AG04450 (cell line): ENCODE measurements at regions not wholly inside any gene's neighbourhood (a gene's known extent, or its start where the extent isn't known, plus 50 kb on each side); places are given as distances from the start of the nearest gene placed in this dataset.

Experiments used
- CTCF ChIA-PET: fragments of 300-600, 350-600 bp; formaldehyde crosslinking; extraction: SDS; loops from one replicate; lab custom pipeline; 2022; ENCODE audit warnings: antibody characterized with exemption, inconsistent platforms; lab: Charles Lee
- POLR2A ChIA-PET: fragments of 350-600 bp; formaldehyde crosslinking; extraction: SDS; loops from one replicate; lab custom pipeline; 2021; ENCODE audit warnings: antibody characterized with exemption, inconsistent platforms; lab: Yijun Ruan, JAX
- DNase-seq: peaks from one replicate; pipeline ENCODE4 v3.0.0-alpha.2; 2011; ENCODE audit warnings: low read depth, low spot score
- H3K27ac ChIP-seq: one replicate; pipeline ENCODE4 v1.5.1; 2012; ENCODE audit warnings: low read depth, low read length, control low read depth
- H3K27me3 ChIP-seq: one replicate; pipeline ENCODE4 v1.6.0; 2012; ENCODE audit warnings: low read length; ENCODE audit not compliant: control insufficient read depth, insufficient read depth
- H3K4me3 ChIP-seq: 2 replicates; pipeline ENCODE4 v1.5.1; 2011; ENCODE audit warnings: mild to moderate bottlenecking, low read depth, low read length, control low read depth
- H3K9me3 ChIP-seq: 2 replicates; pipeline ENCODE4 v1.5.1; 2012; ENCODE audit warnings: low read length; ENCODE audit not compliant: control insufficient read depth, insufficient read depth
- TF ChIP-seq, protein P1 (sequence below): IDR thresholded peaks from 2 replicates; pipeline ENCODE4 v1.5.1; 2011; ENCODE audit warnings: low read depth, low read length, control low read depth, inconsistent platforms

GRCh38 chr2:106624787-106625380 is 137.7 kb downstream of the CD8B2 start:
- Histone ChIP-seq H3K9me3 (peaks cover 3% of the 10 kb centered on the region; the same call in 1 of the 2 replicates), H3K27me3 (no peaks in the 10 kb centered on the region), H3K27ac (no peak overlapping the region), H3K4me3 (no peak overlapping the region)
- TF ChIP-seq, protein P1, sequence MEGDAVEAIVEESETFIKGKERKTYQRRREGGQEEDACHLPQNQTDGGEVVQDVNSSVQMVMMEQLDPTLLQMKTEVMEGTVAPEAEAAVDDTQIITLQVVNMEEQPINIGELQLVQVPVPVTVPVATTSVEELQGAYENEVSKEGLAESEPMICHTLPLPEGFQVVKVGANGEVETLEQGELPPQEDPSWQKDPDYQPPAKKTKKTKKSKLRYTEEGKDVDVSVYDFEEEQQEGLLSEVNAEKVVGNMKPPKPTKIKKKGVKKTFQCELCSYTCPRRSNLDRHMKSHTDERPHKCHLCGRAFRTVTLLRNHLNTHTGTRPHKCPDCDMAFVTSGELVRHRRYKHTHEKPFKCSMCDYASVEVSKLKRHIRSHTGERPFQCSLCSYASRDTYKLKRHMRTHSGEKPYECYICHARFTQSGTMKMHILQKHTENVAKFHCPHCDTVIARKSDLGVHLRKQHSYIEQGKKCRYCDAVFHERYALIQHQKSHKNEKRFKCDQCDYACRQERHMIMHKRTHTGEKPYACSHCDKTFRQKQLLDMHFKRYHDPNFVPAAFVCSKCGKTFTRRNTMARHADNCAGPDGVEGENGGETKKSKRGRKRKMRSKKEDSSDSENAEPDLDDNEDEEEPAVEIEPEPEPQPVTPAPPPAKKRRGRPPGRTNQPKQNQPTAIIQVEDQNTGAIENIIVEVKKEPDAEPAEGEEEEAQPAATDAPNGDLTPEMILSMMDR, result no peak
- CTCF ChIA-PET, result no interaction called here
- no peak for DNase-seq
- POLR2A ChIA-PET, result no interaction called here

GRCh38 chr2:106628377-106628776 is 141.2 kb downstream of the CD8B2 start:
- CTCF ChIA-PET, result no interaction called here
- H3K4me3 ChIP-seq, result no peak overlapping the region
- POLR2A ChIA-PET, result no interaction called here
- DNase-seq, result no peak
- H3K9me3 ChIP-seq, result peaks cover 3% of the 10 kb centered on the region; the same call in 1 of the 2 replicates
- TF ChIP-seq, protein P1, result no peak
- no peak overlapping the region for H3K27ac ChIP-seq
- no peaks in the 10 kb centered on the region for H3K27me3 ChIP-seq

- no peaks in the 10 kb centered on the region for H3K27me3 ChIP-seq
- H3K9me3 ChIP-seq, result peaks cover 3% of the 10 kb centered on the region; the same call in 1 of the 2 replicates
- no peak for DNase-seq
- no peak overlapping the region for H3K27ac ChIP-seq
- CTCF ChIA-PET, result no interaction called here
- TF ChIP-seq, protein P1, result no peak
- no peak overlapping the region for H3K4me3 ChIP-seq
- POLR2A ChIA-PET, result no interaction called here
Observed at GRCh38 chr2:106629981-106630380, 142.8 kb downstream of the CD8B2 start.

GRCh38 chr2:106631281-106631680 is 144.1 kb downstream of the CD8B2 start:
- Histone ChIP-seq H3K9me3 (peaks cover 3% of the 10 kb centered on the region; the same call in 1 of the 2 replicates), H3K27me3 (no peaks in the 10 kb centered on the region), H3K27ac (no peak overlapping the region), H3K4me3 (no peak overlapping the region)
- TF ChIP-seq, protein P1, result no peak
- no peak for DNase-seq
- CTCF ChIA-PET, result interaction anchor here (1.1 kb wide), 1 partner anchor 49 kb away, joined by 4 read pairs; no protein-coding TSS in a partner anchor
- POLR2A ChIA-PET, result no interaction called here

GRCh38 chr2:106638043-106638442 is 150.9 kb downstream of the CD8B2 start:
- no peak for DNase-seq
- no peaks in the 10 kb centered on the region for H3K27me3 ChIP-seq
- ChIA-PET POLR2A (no interaction called here), CTCF (interaction anchor here (0.6 to 4.1 kb wide), 4 partner anchors 55 to 1534 kb away, joined by 3 to 19 read pairs (median 4); no protein-coding TSS in a partner anchor)
- H3K4me3 ChIP-seq, result no peak overlapping the region
- H3K9me3 ChIP-seq, result no peaks in the 10 kb centered on the region
- TF ChIP-seq, protein P1, result peak; percentile 29
- no peak overlapping the region for H3K27ac ChIP-seq
